ENCODE measurements at regions not wholly inside any gene's neighbourhood (a gene's known extent, or its start where the extent isn't known, plus 50 kb on each side); places are given as distances from the start of the nearest gene placed in this dataset.

DNA sequence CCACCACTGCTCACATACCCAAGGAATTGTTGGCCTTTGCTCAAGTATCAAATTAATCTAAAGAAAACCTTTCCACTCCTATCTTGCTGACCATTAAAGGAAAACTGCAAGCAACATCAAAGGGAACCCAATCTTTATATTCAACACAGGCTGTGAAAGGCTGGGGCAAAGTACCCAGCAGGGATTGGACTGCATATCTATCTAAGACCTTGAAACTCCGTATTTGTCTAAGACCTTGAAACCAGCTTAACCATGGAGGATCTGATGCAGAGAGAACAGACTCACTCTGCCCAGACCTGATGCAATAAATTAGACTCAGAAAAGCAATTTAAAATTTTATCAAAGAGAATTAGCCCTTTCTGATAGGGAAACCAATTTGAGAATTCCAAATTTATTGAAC, 102.2 kb downstream of the DIO2 start:
- TF ChIP-seq CTCF (IDR thresholded peaks at IDR 0.05): no peak
- no peak for TF ChIP-seq EZH2 (IDR thresholded peaks at IDR 0.05)
- TF ChIP-seq EZH2phosphoT487 (IDR thresholded peaks at IDR 0.05): no peak
